Trophoblast cell (in vitro differentiated cells and primary cell): ENCODE measurements at regions not wholly inside any gene's neighbourhood (a gene's known extent, or its start where the extent isn't known, plus 50 kb on each side); places are given as distances from the start of the nearest gene placed in this dataset.

Experiments used
- DNase-seq, 2 donors: peaks; one replicate each; pipeline ENCODE4 v3.0.0-alpha.2; 2016
- H2AFZ ChIP-seq: 2 replicates; pipeline ENCODE4 v1.6.1; 2013; ENCODE audit warnings: low read length, moderate library complexity, mild to moderate bottlenecking; ENCODE audit not compliant: insufficient read depth, poor library complexity
- H2AK5ac ChIP-seq: 2 replicates; pipeline ENCODE4 v1.6.1; 2013; ENCODE audit warnings: mild to moderate bottlenecking, low read length
- H2BK120ac ChIP-seq: 2 replicates; pipeline ENCODE4 v1.6.1; 2013; ENCODE audit warnings: low read length, mild to moderate bottlenecking, moderate library complexity; ENCODE audit not compliant: insufficient read depth, poor library complexity
- H2BK12ac ChIP-seq: 2 replicates; pipeline ENCODE4 v1.6.1; 2013; ENCODE audit warnings: mild to moderate bottlenecking, low read length, moderate library complexity
- H2BK5ac ChIP-seq: 2 replicates; pipeline ENCODE4 v1.6.1; 2013; ENCODE audit warnings: low read length, low read depth, moderate library complexity, mild to moderate bottlenecking; ENCODE audit not compliant: poor library complexity
- H3K14ac ChIP-seq: 2 replicates; pipeline ENCODE4 v1.6.1; 2013; ENCODE audit warnings: mild to moderate bottlenecking, low read length
- H3K18ac ChIP-seq: 2 replicates; pipeline ENCODE4 v1.6.1; 2013; ENCODE audit warnings: mild to moderate bottlenecking, low read length
- H3K23ac ChIP-seq: 2 replicates; pipeline ENCODE4 v1.6.1; 2013; ENCODE audit warnings: low read length
- H3K27ac ChIP-seq: 2 replicates; pipeline ENCODE4 v1.5.1; 2013; ENCODE audit warnings: low read depth, mild to moderate bottlenecking, inconsistent platforms, low read length, moderate library complexity
- H3K27me3 ChIP-seq: 2 replicates; pipeline ENCODE4 v1.6.1; 2013; ENCODE audit warnings: inconsistent platforms, mild to moderate bottlenecking, low read length, moderate library complexity; ENCODE audit not compliant: insufficient read depth
- H3K36me3 ChIP-seq, 2 experiments: 1 replicate in 1 of 2; 2 replicates in 1 of 2; pipeline ENCODE4 v1.6.1; 2013; ENCODE audit warnings: low read length in 2 of 2, mild to moderate bottlenecking in 2 of 2, moderate library complexity in 1 of 2; ENCODE audit not compliant: insufficient read depth in 2 of 2, control insufficient read depth in 1 of 2
- H3K4ac ChIP-seq: 2 replicates; pipeline ENCODE4 v1.6.1; 2013; ENCODE audit warnings: low read depth, mild to moderate bottlenecking, low read length, moderate library complexity
- H3K4me1 ChIP-seq, 2 experiments: 1 replicate in 1 of 2; 2 replicates in 1 of 2; pipeline ENCODE4 v1.6.1; 2013; ENCODE audit warnings: low read length in 2 of 2, mild to moderate bottlenecking in 2 of 2, moderate library complexity in 1 of 2; ENCODE audit not compliant: insufficient read depth in 2 of 2, control insufficient read depth in 1 of 2
- H3K4me2 ChIP-seq: 2 replicates; pipeline ENCODE4 v1.6.1; 2013; ENCODE audit warnings: inconsistent platforms, mild to moderate bottlenecking, low read length, moderate library complexity
- H3K4me3 ChIP-seq: 2 replicates; pipeline ENCODE4 v1.5.1; 2013; ENCODE audit warnings: mild to moderate bottlenecking, low read depth, low read length, inconsistent platforms
- H3K79me1 ChIP-seq: one replicate; pipeline ENCODE4 v1.6.1; 2013; ENCODE audit warnings: low read length
- H3K79me2 ChIP-seq: 2 replicates; pipeline ENCODE4 v1.6.1; 2013; ENCODE audit warnings: low read length, mild to moderate bottlenecking; ENCODE audit not compliant: control insufficient read depth, insufficient read depth, poor library complexity
- H3K9ac ChIP-seq: 2 replicates; pipeline ENCODE4 v1.6.1; 2013; ENCODE audit warnings: mild to moderate bottlenecking, low read length
- H3K9me3 ChIP-seq: 2 replicates; pipeline ENCODE4 v1.6.1; 2013; ENCODE audit warnings: low read depth, mild to moderate bottlenecking, control low read depth, inconsistent platforms, low read length; ENCODE audit not compliant: insufficient read depth
- H4K12ac ChIP-seq: 2 replicates; pipeline ENCODE4 v1.6.1; 2013; ENCODE audit warnings: low read depth, mild to moderate bottlenecking, low read length, moderate library complexity
- H4K8ac ChIP-seq: 2 replicates; pipeline ENCODE4 v1.6.1; 2013; ENCODE audit warnings: low read depth, mild to moderate bottlenecking, low read length, moderate library complexity
- H4K91ac ChIP-seq: one replicate; pipeline ENCODE4 v1.6.1; 2013; ENCODE audit warnings: low read depth, mild to moderate bottlenecking, low read length, moderate library complexity
- WGBS: extraction: QIAGEN DNeasy Blood & Tissue Kit; methylation state at CpG from one replicate; pipeline ENCODE4 v1.1.7; 2013; ENCODE audit warnings: missing lambda C conversion rate; ENCODE audit not compliant: insufficient read length, insufficient coverage; ENCODE audit errors: extremely low coverage; 5-methylcytosine and 5-hydroxymethylcytosine counted together

- H3K9me3 ChIP-seq = no peaks in the 10 kb centered on the region
- no peaks in the 10 kb centered on the region for H3K79me2 ChIP-seq
- H3K9ac ChIP-seq = no peak overlapping the region
- H3K23ac ChIP-seq = no peak overlapping the region
- H2AFZ ChIP-seq = no peak overlapping the region
- no peak overlapping the region for H3K4me3 ChIP-seq
- no peak overlapping the region for H3K4me2 ChIP-seq
- H4K8ac ChIP-seq = no peak overlapping the region
- H2BK120ac ChIP-seq = no peak overlapping the region
- H2BK5ac ChIP-seq = peak overlapping the region; percentile 13
- H4K91ac ChIP-seq = no peak overlapping the region
- no CpG with 5 or more reads among the region's 6 CpGs for WGBS
- no peak overlapping the region for H2AK5ac ChIP-seq
- no peaks in the 10 kb centered on the region for H3K36me3 ChIP-seq
- H3K18ac ChIP-seq = no peak overlapping the region
- no peak overlapping the region for H3K14ac ChIP-seq
- H3K27ac ChIP-seq = peak overlapping the region; percentile 53
- no peak overlapping the region for H4K12ac ChIP-seq
- H3K27me3 ChIP-seq = no peaks in the 10 kb centered on the region
- peaks cover 5 to 14% of the 10 kb centered on the region in 2 experiments for H3K4me1 ChIP-seq
- H2BK12ac ChIP-seq = peak overlapping the region; percentile 4
- peaks cover 5% of the 10 kb centered on the region for H3K79me1 ChIP-seq
- peak; percentile 91 to 95 for DNase-seq
- H3K4ac ChIP-seq = no peak overlapping the region
These were observed 62.3 kb downstream of the UCHL1 start for GRCh38 chr4:41318839-41319530.

- no peaks in the 10 kb centered on the region for H3K27me3 ChIP-seq
- no peak overlapping the region for H4K12ac ChIP-seq
- peaks cover 6% of the 10 kb centered on the region for H3K79me1 ChIP-seq
- no peak overlapping the region for H3K14ac ChIP-seq
- H3K79me2 ChIP-seq = no peaks in the 10 kb centered on the region
- WGBS = no CpG with 5 or more reads among the region's 5 CpGs
- no peak overlapping the region for H3K4ac ChIP-seq
- peak overlapping the region; percentile 20 for H2BK120ac ChIP-seq
- no peak overlapping the region for H2AFZ ChIP-seq
- H3K36me3 ChIP-seq = no peaks in the 10 kb centered on the region
- peak overlapping the region; percentile 68 for H2BK12ac ChIP-seq
- peak overlapping the region; percentile 21 for H3K27ac ChIP-seq
- H3K9me3 ChIP-seq = no peaks in the 10 kb centered on the region
- H3K4me3 ChIP-seq = no peak overlapping the region
- no peak overlapping the region for H2BK5ac ChIP-seq
- no peak overlapping the region for H4K8ac ChIP-seq
- DNase-seq = peak; percentile 77 to 96
- H4K91ac ChIP-seq = no peak overlapping the region
- H3K23ac ChIP-seq = no peak overlapping the region
- no peak overlapping the region for H3K4me2 ChIP-seq
- peaks cover 5 to 16% of the 10 kb centered on the region in 2 experiments for H3K4me1 ChIP-seq
- H2AK5ac ChIP-seq = no peak overlapping the region
- H3K18ac ChIP-seq = no peak overlapping the region
- no peak overlapping the region for H3K9ac ChIP-seq
These were observed 62.8 kb downstream of the UCHL1 start for GRCh38 chr4:41319553-41319952.

GRCh38 chr4:41320278-41320677, 63.5 kb downstream of the UCHL1 start:
- Histone ChIP-seq H3K79me1 (peaks cover 6% of the 10 kb centered on the region), H2AK5ac (no peak overlapping the region), H3K18ac (no peak overlapping the region), H3K4me2 (no peak overlapping the region), H3K23ac (no peak overlapping the region), H3K9me3 (no peaks in the 10 kb centered on the region), H4K91ac (peak overlapping the region; percentile 38), H3K4me1 (peaks cover 5 to 16% of the 10 kb centered on the region in 2 experiments), H3K4ac (no peak overlapping the region), H3K4me3 (no peak overlapping the region), H4K8ac (no peak overlapping the region), H3K27me3 (no peaks in the 10 kb centered on the region), H2BK12ac (no peak overlapping the region), H2BK5ac (no peak overlapping the region), H3K36me3 (no peaks in the 10 kb centered on the region), H4K12ac (no peak overlapping the region), H2AFZ (no peak overlapping the region), H3K79me2 (no peaks in the 10 kb centered on the region), H3K14ac (no peak overlapping the region), H3K9ac (no peak overlapping the region), H3K27ac (no peak overlapping the region), H2BK120ac (no peak overlapping the region)
- no CpG with 5 or more reads among the region's 1 CpG for WGBS
- DNase-seq = peak; percentile 9 to 81

GRCh38 chr4:41320786-41321185, 64.1 kb downstream of the UCHL1 start:
- Histone ChIP-seq H3K4me3 (no peak overlapping the region), H3K14ac (no peak overlapping the region), H4K12ac (no peak overlapping the region), H3K4ac (no peak overlapping the region), H2BK120ac (peak overlapping the region; percentile 35), H4K91ac (peak overlapping the region; percentile 38), H3K18ac (no peak overlapping the region), H2BK12ac (no peak overlapping the region), H3K79me2 (no peaks in the 10 kb centered on the region), H3K36me3 (no peaks in the 10 kb centered on the region), H4K8ac (no peak overlapping the region), H3K4me1 (peaks cover 5 to 16% of the 10 kb centered on the region in 2 experiments), H2AFZ (no peak overlapping the region), H3K9ac (no peak overlapping the region), H2AK5ac (no peak overlapping the region), H3K27ac (no peak overlapping the region), H3K79me1 (peaks cover 6% of the 10 kb centered on the region), H3K4me2 (no peak overlapping the region), H3K27me3 (no peaks in the 10 kb centered on the region), H3K9me3 (no peaks in the 10 kb centered on the region), H2BK5ac (no peak overlapping the region), H3K23ac (no peak overlapping the region)
- WGBS = no CpG with 5 or more reads among the region's 1 CpG
- peak in 1 of 2 donors; percentile 20 for DNase-seq
